ENCODE measurements at regions not wholly inside any gene's neighbourhood (a gene's known extent, or its start where the extent isn't known, plus 50 kb on each side); places are given as distances from the start of the nearest gene placed in this dataset.

- DNase-seq (ENCODE audit: low read depth in 4 of 4, low spot score in 1 of 4), result no peak
These were observed 643.8 kb downstream of the SORCS1 start for GRCh38 chr10:106520698-106521097.

GRCh38 chr10:106519376-106520030 is 645.0 kb downstream of the SORCS1 start:
- no peak for DNase-seq (ENCODE audit: low read depth in 4 of 4, low spot score in 1 of 4)

GRCh38 chr10:106515206-106515790 is 649.2 kb downstream of the SORCS1 start:
- DNase-seq (ENCODE audit: low read depth in 4 of 4, low spot score in 1 of 4), result no peak

GRCh38 chr10:106513352-106513771 is 651.1 kb downstream of the SORCS1 start:
- DNase-seq (ENCODE audit: low read depth in 4 of 4, low spot score in 1 of 4), result no peak

GRCh38 chr10:106511917-106512316 is 652.6 kb downstream of the SORCS1 start:
- DNase-seq (ENCODE audit: low read depth in 4 of 4, low spot score in 1 of 4), result no peak

GRCh38 chr10:106508950-106509349 is 655.6 kb downstream of the SORCS1 start:
- DNase-seq (ENCODE audit: low read depth in 4 of 4, low spot score in 1 of 4), result no peak

- DNase-seq (ENCODE audit: low read depth in 4 of 4, low spot score in 1 of 4), result no peak
These were observed 657.8 kb downstream of the SORCS1 start for GRCh38 chr10:106506526-106507283.

- no peak for DNase-seq (ENCODE audit: low read depth in 4 of 4, low spot score in 1 of 4)
These were observed 660.0 kb downstream of the SORCS1 start for GRCh38 chr10:106504536-106504935.

- no peak for DNase-seq (ENCODE audit: low read depth in 4 of 4, low spot score in 1 of 4)
These were observed 661.9 kb downstream of the SORCS1 start for GRCh38 chr10:106502641-106503040.

GRCh38 chr10:106500925-106501525 is 663.5 kb downstream of the SORCS1 start:
- DNase-seq (ENCODE audit: low read depth in 4 of 4, low spot score in 1 of 4), result no peak

- DNase-seq (ENCODE audit: low read depth in 4 of 4, low spot score in 1 of 4), result no peak
These were observed 664.2 kb downstream of the SORCS1 start for GRCh38 chr10:106500041-106500924.

GRCh38 chr10:106499448-106499847 is 665.1 kb downstream of the SORCS1 start:
- no peak for DNase-seq (ENCODE audit: low read depth in 4 of 4, low spot score in 1 of 4)

GRCh38 chr10:106498675-106499074 is 665.8 kb downstream of the SORCS1 start:
- DNase-seq (ENCODE audit: low read depth in 4 of 4, low spot score in 1 of 4), result no peak

- no peak for DNase-seq (ENCODE audit: low read depth in 4 of 4, low spot score in 1 of 4)
These were observed 668.6 kb downstream of the SORCS1 start for GRCh38 chr10:106495931-106496330.

GRCh38 chr10:106493751-106494150 is 670.8 kb downstream of the SORCS1 start:
- no peak for DNase-seq (ENCODE audit: low read depth in 4 of 4, low spot score in 1 of 4)

GRCh38 chr10:106493226-106493625 is 671.3 kb downstream of the SORCS1 start:
- DNase-seq (ENCODE audit: low read depth in 4 of 4, low spot score in 1 of 4), result no peak

- DNase-seq (ENCODE audit: low read depth in 4 of 4, low spot score in 1 of 4), result no peak
These were observed 676.8 kb downstream of the SORCS1 start for GRCh38 chr10:106487726-106488125.

GRCh38 chr10:106481598-106482275 is 682.8 kb downstream of the SORCS1 start:
- DNase-seq (ENCODE audit: low read depth in 4 of 4, low spot score in 1 of 4), result no peak

- no peak for DNase-seq (ENCODE audit: low read depth in 4 of 4, low spot score in 1 of 4)
These were observed 684.9 kb downstream of the SORCS1 start for GRCh38 chr10:106479636-106480035.

GRCh38 chr10:106474876-106475275 is 689.6 kb downstream of the SORCS1 start:
- DNase-seq (ENCODE audit: low read depth in 4 of 4, low spot score in 1 of 4), result no peak
